WI38 (cell line): ENCODE measurements at regions not wholly inside any gene's neighbourhood (a gene's known extent, or its start where the extent isn't known, plus 50 kb on each side); places are given as distances from the start of the nearest gene placed in this dataset.
"Not testable (repeated sequence)": the region's sequence is repeated elsewhere in the genome, so short reads cannot be mapped to it uniquely, and the experiment has no call there.

Source experiments
- H3K4me3 ChIP-seq: 2 replicates; pipeline ENCODE4 v1.5.1; 2011; ENCODE audit warnings: low read depth, mild to moderate bottlenecking, control low read depth, low read length
- TF ChIP-seq, protein P1 (sequence below): IDR thresholded peaks from 2 replicates; pipeline ENCODE4 v1.5.1; 2012; ENCODE audit warnings: low read depth, mild to moderate bottlenecking, control low read depth, low read length

- no peak overlapping the region for H3K4me3 ChIP-seq
- TF ChIP-seq, protein P1, sequence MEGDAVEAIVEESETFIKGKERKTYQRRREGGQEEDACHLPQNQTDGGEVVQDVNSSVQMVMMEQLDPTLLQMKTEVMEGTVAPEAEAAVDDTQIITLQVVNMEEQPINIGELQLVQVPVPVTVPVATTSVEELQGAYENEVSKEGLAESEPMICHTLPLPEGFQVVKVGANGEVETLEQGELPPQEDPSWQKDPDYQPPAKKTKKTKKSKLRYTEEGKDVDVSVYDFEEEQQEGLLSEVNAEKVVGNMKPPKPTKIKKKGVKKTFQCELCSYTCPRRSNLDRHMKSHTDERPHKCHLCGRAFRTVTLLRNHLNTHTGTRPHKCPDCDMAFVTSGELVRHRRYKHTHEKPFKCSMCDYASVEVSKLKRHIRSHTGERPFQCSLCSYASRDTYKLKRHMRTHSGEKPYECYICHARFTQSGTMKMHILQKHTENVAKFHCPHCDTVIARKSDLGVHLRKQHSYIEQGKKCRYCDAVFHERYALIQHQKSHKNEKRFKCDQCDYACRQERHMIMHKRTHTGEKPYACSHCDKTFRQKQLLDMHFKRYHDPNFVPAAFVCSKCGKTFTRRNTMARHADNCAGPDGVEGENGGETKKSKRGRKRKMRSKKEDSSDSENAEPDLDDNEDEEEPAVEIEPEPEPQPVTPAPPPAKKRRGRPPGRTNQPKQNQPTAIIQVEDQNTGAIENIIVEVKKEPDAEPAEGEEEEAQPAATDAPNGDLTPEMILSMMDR, result peak; percentile 96
Measured at GRCh38 chr14:99995700-99996356, 69.4 kb upstream of the EVL start.

GRCh38 chr14:99996951-99997571 is 68.2 kb upstream of the EVL start:
- no peak overlapping the region for H3K4me3 ChIP-seq
- TF ChIP-seq, protein P1, result no peak

DNA sequence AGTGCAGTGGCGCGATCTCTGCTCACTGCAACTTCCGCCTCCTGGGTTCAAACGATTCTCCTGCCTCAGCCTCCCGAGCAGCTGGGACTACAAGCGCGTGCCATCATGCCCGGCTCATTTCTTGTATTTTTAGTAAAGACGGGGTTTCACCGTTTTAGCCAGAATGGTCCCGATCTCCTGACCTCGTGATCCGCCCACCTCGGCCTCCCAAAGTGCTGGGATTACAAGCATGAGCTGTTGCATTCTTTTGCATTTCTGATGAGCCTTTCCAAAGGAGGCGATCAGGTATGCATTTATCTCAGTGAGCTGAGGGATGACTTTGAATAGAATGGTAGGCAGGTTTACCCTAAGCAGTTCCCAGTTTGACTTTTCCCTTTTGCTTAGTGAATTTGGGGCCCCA is 64.8 kb upstream of the EVL start:
- H3K4me3 ChIP-seq, result not testable (repeated sequence)

DNA sequence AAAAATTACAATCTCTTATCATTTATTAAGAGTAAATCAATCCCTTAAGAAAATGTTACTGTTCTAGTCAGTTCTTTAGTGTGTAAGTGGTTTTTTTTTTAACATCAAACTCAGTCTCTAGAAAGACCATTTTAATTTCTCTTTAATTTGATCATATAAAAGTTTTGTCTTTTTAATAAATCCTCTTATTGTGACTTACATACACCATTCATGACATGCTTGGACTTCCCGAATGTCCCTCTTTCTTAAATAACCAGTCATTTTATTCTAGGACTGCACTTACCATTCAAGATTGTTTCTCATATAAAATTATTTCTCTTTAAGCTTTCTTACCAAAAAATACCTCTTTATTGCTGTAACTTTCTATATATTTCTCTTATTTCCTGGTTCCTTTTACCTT is 60.8 kb upstream of the EVL start:
- no peak overlapping the region for H3K4me3 ChIP-seq
- TF ChIP-seq, protein P1, result no peak

DNA sequence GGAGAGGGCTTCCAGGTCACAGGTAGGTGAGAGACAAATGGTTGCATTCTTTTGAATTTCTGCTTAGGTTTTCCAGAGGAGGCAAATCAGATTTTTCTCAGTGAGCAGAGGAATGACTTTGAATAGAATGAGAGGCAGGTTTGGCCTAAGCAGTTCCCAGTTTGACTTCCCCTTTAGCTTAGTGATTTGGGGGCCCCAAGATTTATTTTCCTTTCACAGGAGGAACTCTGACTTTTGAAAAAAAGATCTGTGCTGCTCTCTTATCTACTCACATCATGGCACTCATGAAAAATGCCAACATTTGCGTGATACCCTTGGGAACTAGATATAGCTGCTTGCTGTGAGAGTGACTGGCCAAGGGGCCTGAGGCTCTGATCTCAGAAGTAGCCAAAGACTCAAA is 58.0 kb upstream of the EVL start:
- no peak overlapping the region for H3K4me3 ChIP-seq
- TF ChIP-seq, protein P1, result no peak

GRCh38 chr14:100009802-100010201 is 55.4 kb upstream of the EVL start:
- not testable (repeated sequence) for H3K4me3 ChIP-seq

- TF ChIP-seq, protein P1, result no peak
- no peak overlapping the region for H3K4me3 ChIP-seq
Measured at GRCh38 chr14:100010679-100011078, 54.5 kb upstream of the EVL start.

DNA sequence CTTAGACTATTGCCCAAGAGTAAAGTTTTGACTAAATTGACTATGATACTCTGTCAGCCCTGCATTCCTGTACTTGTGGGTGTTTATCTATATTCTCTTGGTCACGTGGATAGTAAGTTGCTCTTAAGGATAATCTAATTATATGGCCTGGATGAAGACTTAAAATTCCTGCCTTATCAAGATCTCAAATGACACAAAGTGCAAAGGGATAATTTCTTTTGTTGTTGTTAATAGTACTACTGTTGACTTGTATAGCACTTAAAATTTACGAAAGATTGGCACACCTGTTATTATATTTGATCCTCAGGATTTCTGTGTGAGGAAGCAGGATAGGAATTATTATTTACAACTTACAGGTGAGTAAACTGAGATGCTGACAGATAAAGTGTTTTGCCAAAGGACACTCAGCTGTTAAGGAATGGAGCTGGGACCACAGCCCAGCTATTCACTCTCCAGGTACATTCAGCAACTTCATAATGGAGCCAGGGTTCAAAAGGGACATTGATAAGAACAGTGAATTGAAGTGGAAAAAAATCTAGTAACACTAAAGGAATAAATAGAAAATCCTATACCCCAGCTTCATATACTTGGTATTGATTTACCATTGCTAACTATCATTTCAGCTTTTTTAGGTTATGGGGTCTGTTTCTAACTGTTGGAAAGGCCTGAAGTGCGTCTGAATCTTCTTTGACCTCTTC is 53.4 kb upstream of the EVL start:
- no peak overlapping the region for H3K4me3 ChIP-seq
- TF ChIP-seq, protein P1, result no peak
